C4-2B (cell line): ENCODE measurements at regions not wholly inside any gene's neighbourhood (a gene's known extent, or its start where the extent isn't known, plus 50 kb on each side); places are given as distances from the start of the nearest gene placed in this dataset.

Experiments
- H3K27ac ChIP-seq: fragments of 450-650 bp; 2 replicates; pipeline ENCODE4 v1.5.1; 2017
- ZFX ChIP-seq: fragments of 450-650 bp; IDR thresholded peaks from 2 replicates; pipeline ENCODE4 v1.6.1; 2017
- TF ChIP-seq, protein P1 (sequence below): fragments of 450-650 bp; conservative IDR thresholded peaks from 2 replicates; pipeline ENCODE4 v1.5.1; 2017; ENCODE audit warnings: mild to moderate bottlenecking

DNA sequence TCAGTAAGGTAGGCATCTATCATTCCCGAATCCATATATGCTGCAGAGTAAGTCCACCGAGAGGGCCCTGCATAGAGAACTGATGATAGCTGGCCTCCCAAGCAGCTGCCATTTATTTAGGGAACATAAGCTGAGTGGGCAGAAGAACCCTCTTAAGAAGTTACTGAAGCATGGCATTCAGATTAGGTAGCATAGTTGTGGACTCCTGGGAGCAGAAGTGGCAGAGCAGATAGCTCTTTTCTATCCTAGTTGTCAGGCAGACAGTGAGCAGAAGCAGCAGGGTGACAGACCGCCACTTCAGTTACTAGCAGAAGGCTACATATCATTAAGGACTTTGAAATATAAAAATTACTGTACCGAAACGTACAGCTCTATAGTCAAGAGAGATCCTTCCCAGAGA lies 454.7 kb downstream of the PPP4R3C start:
- no peak for TF ChIP-seq ZFX
- TF ChIP-seq, protein P1, sequence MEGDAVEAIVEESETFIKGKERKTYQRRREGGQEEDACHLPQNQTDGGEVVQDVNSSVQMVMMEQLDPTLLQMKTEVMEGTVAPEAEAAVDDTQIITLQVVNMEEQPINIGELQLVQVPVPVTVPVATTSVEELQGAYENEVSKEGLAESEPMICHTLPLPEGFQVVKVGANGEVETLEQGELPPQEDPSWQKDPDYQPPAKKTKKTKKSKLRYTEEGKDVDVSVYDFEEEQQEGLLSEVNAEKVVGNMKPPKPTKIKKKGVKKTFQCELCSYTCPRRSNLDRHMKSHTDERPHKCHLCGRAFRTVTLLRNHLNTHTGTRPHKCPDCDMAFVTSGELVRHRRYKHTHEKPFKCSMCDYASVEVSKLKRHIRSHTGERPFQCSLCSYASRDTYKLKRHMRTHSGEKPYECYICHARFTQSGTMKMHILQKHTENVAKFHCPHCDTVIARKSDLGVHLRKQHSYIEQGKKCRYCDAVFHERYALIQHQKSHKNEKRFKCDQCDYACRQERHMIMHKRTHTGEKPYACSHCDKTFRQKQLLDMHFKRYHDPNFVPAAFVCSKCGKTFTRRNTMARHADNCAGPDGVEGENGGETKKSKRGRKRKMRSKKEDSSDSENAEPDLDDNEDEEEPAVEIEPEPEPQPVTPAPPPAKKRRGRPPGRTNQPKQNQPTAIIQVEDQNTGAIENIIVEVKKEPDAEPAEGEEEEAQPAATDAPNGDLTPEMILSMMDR: no peak
- no peak overlapping the region for H3K27ac ChIP-seq

DNA sequence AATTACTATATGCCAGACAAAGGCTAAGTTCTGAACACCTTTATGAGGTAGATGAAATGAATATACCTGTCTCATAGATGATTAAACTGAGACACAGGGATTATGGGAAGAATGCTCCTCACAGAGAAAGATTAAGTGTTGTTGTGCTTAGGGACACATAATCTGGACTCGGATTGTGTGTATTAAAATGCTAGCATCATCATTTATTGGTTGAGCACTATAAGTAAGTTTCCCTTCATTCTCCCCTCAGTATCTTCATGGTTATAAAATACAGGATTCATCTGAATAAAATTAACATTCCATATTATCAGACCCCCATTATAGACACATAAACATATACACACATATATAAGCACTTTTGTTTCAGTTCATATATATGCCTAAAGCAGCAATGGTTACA lies 463.5 kb downstream of the PPP4R3C start:
- TF ChIP-seq, protein P1: no peak
- TF ChIP-seq ZFX: no peak
- H3K27ac ChIP-seq: no peak overlapping the region

- TF ChIP-seq, protein P1: no peak
- no peak for TF ChIP-seq ZFX
- H3K27ac ChIP-seq: no peak overlapping the region
Measured at GRCh38 chrX:26958261-26958660, 504.9 kb downstream of the PPP4R3C start.

GRCh38 chrX:26954029-26954428 lies 509.1 kb downstream of the PPP4R3C start:
- no peak overlapping the region for H3K27ac ChIP-seq
- TF ChIP-seq, protein P1: no peak
- no peak for TF ChIP-seq ZFX

DNA sequence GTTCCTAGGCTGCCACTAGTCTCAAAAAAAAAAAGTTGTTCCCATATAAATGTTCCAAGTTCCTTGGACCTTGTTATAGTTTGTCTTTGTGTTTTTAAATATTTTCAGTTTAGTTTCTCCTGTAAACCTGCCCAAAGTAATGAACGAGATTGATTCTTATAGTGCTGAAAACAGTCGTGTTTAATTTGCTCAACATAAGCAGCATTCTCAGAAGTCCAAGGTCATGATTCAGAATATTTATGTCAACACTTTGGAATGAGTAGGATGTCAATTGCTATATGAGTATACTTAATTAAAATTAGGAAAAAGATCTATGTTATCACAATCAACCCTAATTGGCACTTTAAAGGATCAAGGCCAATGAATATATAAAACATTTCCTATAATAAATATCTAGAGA lies 510.9 kb downstream of the PPP4R3C start:
- no peak overlapping the region for H3K27ac ChIP-seq
- TF ChIP-seq ZFX: no peak
- TF ChIP-seq, protein P1: no peak

GRCh38 chrX:26927419-26927818 lies 535.7 kb downstream of the PPP4R3C start:
- H3K27ac ChIP-seq: no peak overlapping the region
- TF ChIP-seq, protein P1: no peak
- no peak for TF ChIP-seq ZFX

DNA sequence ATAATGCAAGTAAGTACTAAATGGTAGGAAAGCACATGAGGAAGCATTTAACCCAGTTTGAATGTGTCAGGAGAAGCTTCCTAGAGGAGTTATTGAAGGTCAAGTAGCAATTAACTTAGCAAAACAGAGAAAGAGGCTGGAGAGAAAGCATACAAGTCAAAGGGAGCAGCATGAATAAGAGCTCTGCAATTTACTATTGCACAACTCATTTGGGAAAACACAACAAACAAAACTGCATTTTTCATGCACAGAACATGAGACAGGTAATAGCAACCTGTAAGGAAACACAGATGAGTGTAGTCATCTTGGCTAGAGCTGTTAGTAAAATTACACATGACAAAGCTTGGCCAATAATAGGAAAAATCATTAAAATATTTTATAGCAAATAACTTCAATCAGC lies 538.1 kb downstream of the PPP4R3C start:
- TF ChIP-seq ZFX: no peak
- TF ChIP-seq, protein P1: no peak
- H3K27ac ChIP-seq: no peak overlapping the region
